AG10803 (cell line): ENCODE measurements at regions not wholly inside any gene's neighbourhood (a gene's known extent, or its start where the extent isn't known, plus 50 kb on each side); places are given as distances from the start of the nearest gene placed in this dataset.
"Not testable (repeated sequence)": the region's sequence is repeated elsewhere in the genome, so short reads cannot be mapped to it uniquely, and the experiment has no call there.

Source experiments
- DNase-seq: peaks from one replicate; pipeline ENCODE4 v3.0.0; 2010; ENCODE audit warnings: low read depth
- H3K4me3 ChIP-seq: 2 replicates; pipeline ENCODE4 v1.5.1; 2011; ENCODE audit warnings: mild to moderate bottlenecking, low read length, control low read depth
- TF ChIP-seq, protein P1 (sequence below): conservative IDR thresholded peaks from 2 replicates; pipeline ENCODE4 v1.5.1; 2011; ENCODE audit warnings: mild to moderate bottlenecking, low read length, control low read depth, inconsistent platforms

DNA sequence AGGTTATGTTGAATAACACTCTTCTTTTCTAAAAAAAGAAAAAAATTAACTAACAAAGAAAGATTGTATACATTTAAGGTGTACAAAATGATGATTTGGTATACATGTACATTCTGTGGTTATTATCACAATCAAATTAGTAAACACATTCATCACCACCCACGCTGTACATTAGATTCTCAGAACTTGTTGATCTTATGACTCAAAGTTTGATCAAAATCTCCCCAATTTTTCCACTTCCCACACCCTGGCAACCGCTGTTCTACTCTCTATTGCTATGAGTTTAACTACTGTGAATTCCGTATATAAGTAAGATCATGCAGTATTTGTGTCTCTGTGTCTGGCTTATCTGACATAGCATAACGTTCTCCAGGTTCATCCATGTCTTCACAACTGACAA lies 469.5 kb upstream of the CHRM3 start:
- no peak for DNase-seq
- no peak overlapping the region for H3K4me3 ChIP-seq
- TF ChIP-seq, protein P1, sequence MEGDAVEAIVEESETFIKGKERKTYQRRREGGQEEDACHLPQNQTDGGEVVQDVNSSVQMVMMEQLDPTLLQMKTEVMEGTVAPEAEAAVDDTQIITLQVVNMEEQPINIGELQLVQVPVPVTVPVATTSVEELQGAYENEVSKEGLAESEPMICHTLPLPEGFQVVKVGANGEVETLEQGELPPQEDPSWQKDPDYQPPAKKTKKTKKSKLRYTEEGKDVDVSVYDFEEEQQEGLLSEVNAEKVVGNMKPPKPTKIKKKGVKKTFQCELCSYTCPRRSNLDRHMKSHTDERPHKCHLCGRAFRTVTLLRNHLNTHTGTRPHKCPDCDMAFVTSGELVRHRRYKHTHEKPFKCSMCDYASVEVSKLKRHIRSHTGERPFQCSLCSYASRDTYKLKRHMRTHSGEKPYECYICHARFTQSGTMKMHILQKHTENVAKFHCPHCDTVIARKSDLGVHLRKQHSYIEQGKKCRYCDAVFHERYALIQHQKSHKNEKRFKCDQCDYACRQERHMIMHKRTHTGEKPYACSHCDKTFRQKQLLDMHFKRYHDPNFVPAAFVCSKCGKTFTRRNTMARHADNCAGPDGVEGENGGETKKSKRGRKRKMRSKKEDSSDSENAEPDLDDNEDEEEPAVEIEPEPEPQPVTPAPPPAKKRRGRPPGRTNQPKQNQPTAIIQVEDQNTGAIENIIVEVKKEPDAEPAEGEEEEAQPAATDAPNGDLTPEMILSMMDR: no peak

DNA sequence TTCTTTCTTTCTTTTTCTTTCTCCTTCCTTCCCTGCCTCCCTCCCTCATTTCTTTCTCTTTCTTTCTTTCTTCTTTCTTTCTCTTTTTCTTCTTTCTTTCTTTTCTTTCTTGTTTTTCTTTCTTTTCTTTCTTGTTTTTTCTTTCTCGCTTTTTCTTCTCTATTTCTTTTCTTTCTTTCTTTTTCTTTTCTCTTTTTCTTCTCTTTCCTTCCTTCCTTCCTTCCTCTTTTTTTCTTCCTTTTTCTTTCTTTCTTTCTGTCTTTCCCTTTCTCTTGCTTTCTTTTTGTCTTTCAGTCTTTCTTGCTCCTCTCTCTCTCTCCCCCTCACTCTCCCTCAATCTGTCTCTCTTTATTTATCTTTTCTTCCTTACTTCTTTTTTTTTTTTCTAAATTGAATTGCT lies 472.0 kb upstream of the CHRM3 start:
- no peak overlapping the region for H3K4me3 ChIP-seq
- TF ChIP-seq, protein P1: no peak
- DNase-seq: no peak

DNA sequence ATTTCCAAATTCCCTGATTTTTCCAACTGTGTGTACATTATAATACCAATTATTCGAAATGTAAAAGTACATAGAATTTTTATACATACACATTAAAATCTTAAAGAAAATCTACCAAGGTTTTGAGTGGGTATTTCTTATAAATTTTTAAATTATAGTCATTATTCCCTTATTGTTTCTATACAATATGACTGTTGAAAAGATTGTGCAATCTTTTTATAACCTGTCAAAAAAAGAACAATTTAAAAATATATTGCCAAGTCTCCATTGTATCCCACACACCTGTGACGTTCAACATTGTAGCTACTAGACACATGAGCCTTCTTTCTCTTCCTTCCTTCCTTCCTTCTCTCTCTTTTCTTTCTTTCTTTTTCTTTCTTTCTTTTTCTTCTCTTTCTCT lies 473.2 kb upstream of the CHRM3 start:
- no peak for DNase-seq
- no peak overlapping the region for H3K4me3 ChIP-seq
- TF ChIP-seq, protein P1: no peak

DNA sequence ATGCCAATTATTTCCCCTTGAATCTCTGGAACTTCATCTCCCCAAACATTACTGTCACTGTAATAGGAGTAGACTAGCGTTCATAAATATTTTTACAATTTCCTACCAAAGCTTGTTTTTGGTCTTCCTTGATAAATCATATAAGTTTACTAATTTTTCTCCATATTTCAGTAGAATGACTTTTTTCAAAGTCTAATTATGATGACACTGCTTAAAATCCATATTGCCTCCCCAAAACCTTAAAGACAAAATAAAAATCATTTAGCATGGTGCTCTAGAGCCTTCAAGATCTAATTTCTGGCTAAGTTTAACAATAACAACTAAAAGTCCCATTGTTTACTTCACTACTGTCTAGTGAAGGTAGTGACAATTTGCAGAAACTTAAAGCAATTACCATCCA lies 474.2 kb upstream of the CHRM3 start:
- no peak overlapping the region for H3K4me3 ChIP-seq
- no peak for DNase-seq
- TF ChIP-seq, protein P1: no peak

DNA sequence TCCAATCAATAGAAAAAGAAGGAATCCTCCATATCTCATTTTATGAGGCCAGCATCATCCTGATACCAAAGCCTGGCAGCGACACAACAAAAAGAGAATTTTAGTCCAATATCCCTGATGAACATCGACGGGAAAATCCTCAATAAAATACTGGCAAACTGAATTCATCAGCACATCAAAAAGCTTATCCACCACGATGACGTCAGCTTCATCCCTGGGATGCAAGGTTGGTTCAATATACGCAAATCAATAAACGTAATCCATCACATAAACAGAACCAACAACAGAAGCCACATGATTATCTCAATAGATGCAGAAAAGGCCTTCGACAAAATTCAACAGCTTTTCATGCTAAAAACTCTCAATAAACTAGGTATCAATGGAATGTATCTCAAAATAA lies 483.6 kb upstream of the CHRM3 start:
- DNase-seq, H3K4me3 ChIP-seq: not testable (repeated sequence)

DNA sequence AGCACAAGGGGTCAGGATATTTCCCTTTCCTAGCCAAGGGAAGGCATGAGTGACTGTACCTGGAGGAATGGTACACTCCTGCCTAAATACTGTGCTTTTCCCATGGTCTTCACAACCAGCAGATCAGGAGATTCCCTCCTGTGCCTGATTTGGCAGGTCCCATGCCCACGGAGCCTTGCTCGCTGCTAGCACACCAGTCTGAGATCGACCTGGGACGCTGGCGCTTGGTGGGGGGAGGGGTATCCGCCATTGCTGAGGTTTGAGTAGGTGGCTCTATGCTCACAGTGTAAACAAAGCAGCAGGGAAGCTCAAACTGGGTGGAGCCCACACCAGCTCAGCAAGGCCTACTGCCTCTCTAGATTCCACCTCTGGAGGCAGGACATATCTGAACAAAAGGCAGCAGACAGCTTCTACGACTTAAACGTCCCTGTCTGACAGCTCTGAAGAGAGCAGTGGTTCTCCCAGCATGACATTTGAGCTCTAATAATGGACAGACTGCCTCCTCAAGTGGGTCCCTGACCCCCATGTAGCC lies 486.0 kb upstream of the CHRM3 start:
- H3K4me3 ChIP-seq: no peak overlapping the region
- TF ChIP-seq, protein P1: no peak
- DNase-seq: no peak

DNA sequence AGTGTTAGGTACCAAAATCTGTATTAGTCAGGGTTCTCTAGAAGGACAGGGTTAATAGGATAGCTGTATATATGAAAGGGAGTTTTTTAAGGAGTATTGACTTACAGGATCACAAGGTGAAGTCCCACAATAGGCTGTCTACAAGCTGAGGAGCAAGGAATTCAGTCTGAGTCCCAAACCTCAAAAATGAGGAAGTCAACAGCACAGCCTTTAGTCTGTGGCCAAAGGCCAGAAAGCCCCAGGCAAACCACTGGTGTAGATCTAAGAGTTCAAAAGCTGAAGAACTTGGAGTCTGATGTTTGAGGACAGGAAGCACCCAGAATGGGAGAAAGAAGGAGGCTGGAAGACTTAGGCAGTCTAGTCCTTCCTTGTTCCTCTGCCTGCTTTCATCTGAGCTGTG lies 487.5 kb upstream of the CHRM3 start:
- TF ChIP-seq, protein P1: no peak

DNA sequence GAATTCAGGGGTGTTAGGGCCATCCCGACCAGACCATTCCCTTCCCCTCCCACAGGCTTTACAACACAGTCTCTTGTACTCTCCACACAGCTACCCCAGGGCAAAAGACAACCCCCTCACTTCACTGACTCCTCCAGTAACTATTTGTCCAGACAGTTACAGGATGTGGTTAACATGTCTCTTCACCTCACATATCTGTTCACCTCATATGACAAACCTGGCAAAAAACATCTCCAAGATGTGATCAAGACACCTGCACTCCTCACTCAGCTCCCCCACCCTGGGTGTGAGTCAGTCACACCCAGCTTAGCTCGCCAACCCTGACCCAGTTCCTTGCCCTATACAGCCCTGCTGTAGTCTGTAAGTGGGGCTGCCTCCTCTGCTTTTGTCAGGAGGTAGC lies 490.5 kb upstream of the CHRM3 start:
- DNase-seq: no peak
- TF ChIP-seq, protein P1: no peak
- no peak overlapping the region for H3K4me3 ChIP-seq

More for the DNA sequence above, 487.5 kb upstream of the CHRM3 start:
- no peak overlapping the region for H3K4me3 ChIP-seq
- no peak for DNase-seq
